NOMO-1 treated with DMSO at 0.1 percent for 48 hours (cell line): ENCODE measurements at regions not wholly inside any gene's neighbourhood (a gene's known extent, or its start where the extent isn't known, plus 50 kb on each side); places are given as distances from the start of the nearest gene placed in this dataset.

Experiments used
- DNase-seq: peaks from one replicate; lab custom pipeline; 2025; ENCODE audit not compliant: unreplicated experiment; lab: John Stamatoyannopoulos, UW

DNA sequence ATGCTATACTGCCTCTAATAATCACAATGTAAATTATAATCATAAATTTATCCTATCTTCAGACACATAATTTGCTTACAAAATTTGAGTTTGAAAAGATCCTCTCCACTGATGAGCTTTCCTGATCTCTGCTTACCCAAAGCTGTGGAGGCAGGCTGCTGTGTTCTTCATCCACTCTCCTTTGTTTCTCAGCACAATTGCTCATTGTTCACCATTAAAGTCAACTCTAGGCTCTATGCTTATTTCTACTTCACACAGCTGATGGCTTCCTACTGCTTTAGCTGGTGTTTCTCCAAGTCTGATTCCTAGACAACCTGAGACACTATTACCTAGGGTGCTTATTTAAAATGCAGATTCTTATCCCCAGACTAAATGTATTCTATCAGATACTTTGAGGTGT lies 319.7 kb downstream of the PCDH18 start:
- DNase-seq: no peak

DNA sequence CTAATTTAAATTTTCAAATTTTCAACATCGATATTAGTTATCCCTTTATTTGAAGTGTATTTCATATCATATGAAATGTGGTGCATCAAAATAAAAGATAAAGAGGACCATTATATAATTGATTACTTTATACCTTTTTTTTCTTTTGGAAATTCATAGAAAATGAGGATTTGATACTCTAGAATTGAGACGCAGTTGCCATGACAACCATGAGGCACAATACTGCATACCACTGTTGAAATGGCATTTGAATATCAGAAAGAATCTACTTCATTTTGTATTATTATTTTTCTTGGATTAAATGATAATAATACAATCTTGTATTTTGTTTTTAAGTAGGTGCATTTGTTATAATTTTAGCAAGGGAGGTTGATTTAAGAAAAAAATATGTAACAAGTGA lies 323.1 kb downstream of the PCDH18 start:
- no peak for DNase-seq

DNA sequence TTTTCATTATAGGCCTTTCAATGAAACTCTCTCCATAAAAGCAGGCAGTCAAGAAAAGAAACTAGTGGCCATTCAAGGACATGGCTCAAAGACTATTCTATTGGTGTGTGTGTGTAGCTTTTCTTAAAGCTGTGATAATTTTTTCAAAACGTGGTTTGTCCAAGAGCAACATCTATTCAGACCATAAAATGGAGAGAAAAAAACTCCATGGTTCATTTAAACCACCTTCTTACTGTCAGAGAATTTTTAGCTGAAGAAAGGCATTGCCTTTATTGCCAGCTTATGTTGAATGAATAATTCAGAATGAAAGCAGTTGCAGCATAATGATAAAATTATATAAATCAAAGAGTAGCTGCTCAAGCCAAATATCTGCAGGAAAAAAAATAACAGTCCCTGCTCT lies 325.5 kb downstream of the PCDH18 start:
- DNase-seq: no peak

DNA sequence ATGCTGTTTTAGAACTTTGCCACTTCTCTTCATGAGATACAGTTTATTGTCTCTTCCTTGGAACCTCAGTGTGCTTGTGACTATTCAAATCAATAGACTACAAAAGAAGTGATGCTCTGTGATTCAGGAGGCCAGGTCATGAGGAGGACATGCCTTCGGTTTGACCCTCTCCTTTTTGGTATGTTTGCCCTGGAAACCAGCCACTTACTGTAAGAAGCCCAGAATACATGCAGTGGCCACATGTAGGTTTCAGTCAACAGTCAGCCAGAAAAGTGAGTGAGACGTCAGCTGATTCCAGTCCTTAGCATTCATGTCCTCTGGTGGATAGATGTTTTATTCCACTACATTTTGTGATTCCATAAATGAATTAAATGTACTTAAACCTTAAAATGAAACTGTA lies 328.7 kb downstream of the PCDH18 start:
- no peak for DNase-seq

DNA sequence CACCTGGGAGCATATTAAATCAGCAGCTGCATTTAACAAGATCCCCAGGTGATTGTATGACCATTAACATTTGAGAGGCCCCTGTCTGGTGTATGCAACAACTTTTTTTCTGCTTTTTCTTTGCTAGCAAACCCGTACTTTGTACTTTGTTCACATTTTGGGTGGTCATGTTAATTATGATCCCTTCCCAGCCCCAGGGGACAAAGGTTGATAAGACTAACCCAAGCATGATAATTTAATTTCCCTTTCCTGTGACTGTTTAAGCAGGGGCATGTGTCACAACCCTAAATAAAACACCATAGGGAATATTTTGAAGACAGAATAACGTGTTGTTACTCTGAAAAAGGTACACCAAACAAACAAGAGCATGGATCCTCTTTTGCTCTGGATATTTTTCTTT lies 332.0 kb downstream of the PCDH18 start:
- no peak for DNase-seq

DNA sequence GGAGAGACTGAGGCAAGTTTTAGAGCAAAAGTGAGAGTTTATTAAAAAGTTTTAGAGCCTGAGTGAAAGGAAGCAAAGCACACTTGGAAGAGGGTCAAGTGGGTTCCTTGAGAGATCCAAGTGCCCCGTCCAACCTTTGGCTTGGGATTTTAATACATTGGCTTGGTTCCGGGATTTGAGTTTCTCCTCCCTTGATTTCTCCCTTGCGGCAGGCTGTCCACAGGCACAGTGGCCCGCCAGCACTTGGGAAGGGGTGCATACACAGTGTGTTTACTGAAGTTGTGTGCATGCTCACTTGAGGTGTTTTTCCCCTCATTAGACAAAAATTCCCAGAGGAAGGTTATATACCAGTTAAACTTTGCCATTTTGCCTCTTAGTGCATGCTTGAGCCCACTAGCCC lies 333.5 kb downstream of the PCDH18 start:
- no peak for DNase-seq

DNA sequence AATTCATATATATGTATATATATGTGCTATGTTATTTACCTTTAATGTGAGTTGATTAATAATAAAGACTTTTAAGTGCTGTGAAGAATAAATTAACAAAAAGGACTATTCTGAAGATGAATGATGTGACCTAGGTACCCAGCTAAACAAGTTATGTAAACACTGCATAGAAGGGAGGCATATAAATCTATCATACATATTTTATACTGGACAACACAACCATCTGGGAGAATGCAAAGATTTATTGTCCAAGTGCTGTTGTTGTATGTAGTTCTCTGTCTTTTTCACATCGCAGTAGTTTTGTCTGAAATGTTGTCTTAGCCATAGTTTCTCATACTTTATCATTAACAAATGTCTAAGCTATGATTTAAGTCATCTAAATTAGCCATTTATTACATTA lies 337.6 kb downstream of the PCDH18 start:
- no peak for DNase-seq

DNA sequence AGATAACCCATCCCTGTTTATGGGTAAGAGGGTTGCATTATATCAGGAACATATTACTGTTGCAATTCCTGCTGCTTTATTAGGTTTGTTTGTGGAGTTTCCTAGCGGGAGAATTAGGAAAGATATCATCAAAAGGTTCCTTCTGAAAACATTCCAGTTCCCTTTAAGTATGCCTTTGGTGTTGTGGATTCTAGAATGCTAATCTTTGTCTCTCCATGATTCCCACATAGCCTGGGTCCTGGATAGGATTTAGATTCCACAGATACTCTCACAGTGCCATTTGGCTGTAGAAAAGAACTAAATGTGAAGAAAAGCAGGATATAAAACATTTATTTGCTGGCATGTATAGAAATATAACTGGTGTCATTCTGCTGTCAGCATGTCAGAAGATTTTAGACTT lies 338.7 kb downstream of the PCDH18 start:
- no peak for DNase-seq

DNA sequence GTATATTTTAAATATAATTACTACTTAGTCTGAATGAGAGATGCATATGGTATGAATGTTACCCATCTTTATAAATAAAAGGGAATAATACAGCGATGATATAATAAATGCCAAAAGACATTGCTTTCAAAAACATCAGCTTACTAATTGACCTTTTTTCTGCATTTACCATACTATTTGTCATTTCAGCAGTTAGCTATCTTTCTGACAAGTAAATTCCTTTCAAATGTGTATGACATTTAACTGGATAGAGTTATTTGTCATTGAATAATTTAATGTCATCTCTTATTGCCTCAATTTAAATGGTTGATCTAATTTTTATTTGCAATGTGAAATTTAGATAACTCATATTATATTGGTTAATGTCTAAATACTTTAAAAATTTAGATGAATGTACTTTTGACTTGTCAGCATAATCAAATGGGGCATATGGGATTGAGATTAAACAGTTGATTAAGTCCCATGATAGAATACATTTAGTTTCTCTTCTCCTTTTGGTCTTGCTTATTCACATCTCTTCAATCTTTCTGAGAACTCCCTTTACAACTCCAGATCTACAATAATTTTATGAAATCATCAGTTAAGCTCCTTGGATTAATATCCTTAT lies 350.9 kb downstream of the PCDH18 start:
- DNase-seq: no peak

DNA sequence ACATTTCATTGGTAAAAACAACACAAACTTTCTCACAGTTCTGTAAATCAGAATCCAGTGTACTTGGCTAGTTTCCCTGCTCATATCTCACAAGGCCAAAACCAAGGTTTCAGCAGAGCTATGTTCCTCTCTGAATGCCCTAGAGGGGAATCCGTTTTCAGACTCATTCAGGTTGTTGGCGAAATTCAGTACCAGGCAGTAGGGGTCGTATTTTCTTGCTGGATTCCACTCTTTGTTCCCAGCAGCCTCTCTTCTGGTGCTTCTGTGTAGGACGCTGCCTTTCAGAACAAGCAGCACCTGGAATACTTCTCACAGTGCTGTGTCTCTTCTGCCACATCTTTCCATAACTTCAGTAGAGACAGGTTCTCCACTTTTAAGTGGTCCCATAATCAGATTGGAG lies 351.9 kb downstream of the PCDH18 start:
- no peak for DNase-seq

DNA sequence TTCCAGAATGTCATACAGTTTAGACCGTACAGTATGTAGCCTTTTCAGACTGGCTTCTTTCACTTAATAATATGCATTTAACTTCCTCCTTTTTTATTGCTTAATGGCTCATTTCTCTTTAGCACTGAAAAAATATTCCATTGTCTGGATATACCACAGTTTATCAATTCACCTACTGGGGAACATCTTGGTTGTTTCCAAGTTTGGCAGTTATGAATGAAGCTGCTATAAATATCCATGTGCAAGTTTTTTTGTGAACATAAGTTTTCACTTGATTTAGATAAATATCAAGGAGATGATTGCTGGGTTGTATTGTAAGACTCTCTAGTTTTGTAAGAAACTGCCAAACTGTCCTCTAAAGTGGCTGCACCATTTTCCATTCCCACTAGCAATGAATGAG lies 375.5 kb downstream of the PCDH18 start:
- no peak for DNase-seq

DNA sequence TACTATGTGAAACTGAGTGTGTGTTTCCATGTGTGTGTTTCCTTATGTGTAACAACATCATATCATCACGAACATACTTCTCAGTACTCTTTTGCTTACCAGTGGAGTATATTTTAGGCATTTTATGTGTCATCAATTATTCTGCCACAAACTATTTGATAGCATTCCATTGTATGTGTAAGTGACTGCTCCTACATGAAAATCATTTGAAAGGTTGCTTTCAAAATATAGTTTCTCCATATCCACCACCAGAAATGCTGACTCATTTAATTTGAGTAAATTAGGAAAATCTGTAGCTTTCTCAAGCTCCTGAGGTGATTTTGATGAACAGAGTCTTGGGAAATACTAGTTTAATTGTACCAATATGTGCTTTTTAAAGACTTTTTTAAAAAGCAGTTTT lies 376.2 kb downstream of the PCDH18 start:
- DNase-seq: no peak

DNA sequence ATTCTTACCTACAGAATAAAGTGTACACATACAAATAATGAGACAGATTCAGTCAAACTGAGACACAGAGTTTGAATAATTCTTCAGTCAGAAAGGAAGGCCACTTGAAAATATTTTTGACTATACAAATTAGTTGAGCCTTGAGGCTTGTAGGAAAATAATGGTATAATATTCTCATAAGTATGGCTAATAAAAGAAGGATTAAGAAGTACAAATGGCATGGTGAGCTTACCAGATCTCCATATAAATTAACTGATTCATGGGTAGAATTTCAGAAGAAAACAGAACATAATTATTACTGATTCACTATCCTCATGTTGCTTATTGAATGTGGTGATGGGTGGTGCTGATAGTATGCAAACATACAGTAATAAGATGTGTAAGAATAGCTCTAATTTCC lies 401.1 kb downstream of the PCDH18 start:
- no peak for DNase-seq

DNA sequence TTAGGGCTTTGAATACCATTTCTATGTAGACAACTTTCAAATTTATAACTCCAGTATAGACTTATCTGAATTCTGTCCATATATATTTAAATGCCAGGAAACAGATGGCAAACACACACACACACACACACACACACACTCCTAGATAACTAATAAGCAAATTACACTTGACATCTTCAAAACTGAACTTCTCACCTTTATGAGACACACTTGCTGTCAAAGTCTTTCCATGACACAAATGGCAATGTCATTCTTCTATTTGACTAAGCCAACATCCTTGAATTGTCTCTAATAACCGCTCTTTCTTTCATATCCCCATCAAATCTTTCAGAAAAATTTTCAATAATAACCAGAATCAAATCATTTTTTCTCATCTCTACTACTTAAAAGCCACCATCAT lies 402.4 kb downstream of the PCDH18 start:
- DNase-seq: no peak

DNA sequence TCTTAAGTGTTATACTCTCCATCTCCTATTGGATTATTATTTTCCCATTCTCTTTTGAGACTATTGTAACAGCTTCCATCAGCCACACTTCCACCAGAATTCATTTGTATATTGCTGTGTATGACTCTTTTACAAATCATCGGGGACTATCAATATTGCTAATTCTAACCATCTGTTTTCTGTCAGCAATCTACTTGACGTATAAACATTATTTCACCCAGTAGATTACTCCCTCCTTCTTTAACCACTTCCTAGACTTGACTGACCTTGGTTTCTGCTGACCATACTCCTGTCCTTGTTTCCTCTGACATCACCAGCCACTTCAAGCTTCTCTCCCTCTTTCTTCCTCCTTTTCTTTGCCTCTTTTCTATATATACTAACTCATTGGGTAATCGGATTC lies 402.9 kb downstream of the PCDH18 start:
- DNase-seq: no peak

DNA sequence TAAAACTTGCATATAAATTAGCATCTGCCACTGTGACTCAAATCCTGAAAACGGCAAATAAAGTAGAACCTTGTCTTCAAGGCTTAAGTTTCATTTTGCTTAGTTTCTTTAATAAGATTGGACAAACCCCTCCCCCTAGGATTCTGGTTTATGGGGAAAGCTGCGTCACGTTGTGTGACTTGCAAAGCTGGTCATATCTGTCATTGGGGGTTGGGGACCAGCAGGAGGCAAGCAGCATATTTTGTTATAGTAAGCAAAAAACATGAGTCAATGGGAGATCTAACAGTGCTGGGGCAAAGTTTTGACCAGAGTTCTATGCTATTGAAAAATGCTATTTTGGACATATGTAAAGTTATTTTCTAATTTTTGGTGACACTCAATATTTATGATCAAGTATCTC lies 407.3 kb downstream of the PCDH18 start:
- no peak for DNase-seq

DNA sequence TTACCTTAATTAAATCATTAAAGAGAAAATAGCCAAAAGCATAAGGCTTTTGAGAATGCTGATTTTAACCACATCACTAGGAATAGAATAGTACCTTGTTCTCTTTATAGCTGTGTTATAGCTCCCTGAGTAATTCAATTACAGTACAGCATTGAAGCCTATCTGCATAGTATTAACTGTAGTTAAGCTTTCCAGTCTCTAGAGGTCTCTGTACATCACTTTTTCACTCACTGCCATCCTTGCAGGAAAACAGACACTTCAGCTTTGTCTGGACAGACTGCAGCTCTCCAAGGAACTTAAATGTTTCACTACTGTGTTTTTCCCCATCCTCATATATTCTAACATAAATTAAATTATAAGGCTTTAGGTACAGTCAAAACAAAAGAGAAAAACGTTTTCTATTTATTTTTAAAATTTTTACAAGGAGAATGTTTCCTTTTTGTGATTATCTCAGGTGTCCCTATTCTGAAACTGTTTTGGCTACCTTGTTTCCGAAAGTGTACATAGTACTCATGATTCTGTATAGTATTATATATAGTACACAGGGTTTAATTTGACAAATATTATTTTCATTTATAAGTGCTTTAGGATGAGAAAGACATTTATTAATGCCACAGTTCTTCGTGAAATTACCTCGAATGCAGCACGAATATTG lies 407.9 kb downstream of the PCDH18 start:
- DNase-seq: peak; percentile 40

DNA sequence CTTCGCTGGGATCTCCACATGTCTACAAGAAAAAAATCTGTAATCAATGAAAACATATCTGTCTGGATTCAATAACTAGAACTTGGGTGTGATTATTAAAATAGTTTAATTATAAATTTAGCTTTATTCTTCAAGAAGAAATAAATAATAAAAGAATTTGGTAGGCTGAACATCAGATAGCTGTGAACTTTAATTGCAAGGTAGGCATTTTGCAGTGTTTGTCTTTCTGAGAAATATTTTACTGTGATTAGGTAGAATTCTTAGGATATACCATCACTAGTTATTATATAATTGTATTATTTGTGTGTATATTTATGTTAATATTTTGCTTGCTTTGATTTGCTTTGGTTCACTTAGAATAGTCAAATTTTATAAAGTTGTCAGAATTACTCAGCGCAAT lies 409.4 kb downstream of the PCDH18 start:
- DNase-seq: no peak

DNA sequence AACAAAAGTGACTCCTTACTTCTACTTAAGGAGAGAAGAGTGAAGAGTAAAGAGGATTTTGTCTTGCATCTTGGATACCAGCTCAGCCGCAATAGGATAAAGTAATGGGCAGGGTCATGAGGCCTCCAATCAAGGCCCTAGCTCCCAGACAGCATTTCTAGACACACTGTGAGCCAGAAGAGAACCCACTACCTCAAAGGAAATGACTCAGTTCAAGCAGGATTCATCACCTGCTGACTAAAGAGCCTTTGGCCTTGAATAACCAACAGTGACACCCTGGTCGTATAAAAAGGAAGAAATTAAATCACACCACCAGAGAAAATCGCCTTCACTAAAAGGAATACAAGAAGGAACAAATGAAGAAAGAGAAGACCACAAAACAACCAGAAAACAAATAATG lies 416.1 kb downstream of the PCDH18 start:
- no peak for DNase-seq

DNA sequence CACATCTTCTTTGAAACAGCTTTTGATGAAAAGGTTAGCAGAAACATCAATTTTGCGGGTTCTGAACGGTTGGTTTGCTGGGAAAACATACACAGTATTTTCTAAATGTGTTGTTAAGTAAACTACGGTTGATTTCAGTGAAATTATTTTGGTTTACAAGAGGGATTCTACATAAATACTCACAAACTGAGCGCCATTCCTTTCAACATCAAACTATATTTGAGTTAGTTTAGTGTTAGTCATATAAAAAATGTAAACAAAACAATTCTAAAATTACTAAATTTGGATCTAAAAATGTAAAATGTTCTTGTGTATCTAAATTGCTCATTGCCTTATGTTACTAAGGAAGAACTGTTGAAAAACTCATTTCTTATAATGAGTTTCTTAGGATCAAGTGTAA lies 425.6 kb downstream of the PCDH18 start:
- no peak for DNase-seq

DNA sequence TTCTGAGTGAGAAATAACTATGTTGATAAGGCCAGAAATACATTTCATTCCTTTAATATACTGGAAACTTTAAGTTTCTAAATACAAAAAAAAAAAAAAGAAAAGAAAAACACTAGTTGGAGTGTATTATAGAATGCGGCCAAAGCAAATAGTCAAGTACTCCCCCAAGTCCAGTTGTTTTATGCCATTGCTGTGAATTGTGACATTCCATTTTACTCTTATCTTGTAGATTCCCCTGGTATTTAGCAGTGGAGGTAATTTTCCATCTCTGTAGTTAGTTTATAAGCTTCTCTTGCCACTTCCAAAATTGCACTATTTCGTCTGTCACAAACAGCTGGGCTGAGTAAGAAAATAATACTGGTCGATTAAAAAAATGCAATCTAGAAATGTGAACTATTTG lies 426.0 kb downstream of the PCDH18 start:
- DNase-seq: no peak

DNA sequence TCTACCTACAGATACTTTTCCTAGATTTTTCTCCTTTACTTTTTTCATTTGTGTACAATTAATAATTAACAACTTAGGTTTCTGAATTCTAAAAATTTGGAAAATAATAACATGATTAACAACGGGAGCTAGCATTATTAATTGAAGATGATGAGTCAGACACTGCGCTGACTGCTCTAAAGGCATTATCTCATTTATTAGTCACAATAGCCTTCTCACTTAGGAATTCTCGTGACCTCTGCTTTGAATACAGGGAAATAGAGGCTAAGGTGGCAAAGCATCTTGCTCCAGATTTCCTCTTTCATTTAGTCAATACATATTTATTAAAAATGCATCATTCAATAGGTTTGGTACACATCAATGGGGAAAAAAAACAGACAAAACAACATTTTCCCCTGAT lies 441.3 kb downstream of the PCDH18 start:
- DNase-seq: no peak

DNA sequence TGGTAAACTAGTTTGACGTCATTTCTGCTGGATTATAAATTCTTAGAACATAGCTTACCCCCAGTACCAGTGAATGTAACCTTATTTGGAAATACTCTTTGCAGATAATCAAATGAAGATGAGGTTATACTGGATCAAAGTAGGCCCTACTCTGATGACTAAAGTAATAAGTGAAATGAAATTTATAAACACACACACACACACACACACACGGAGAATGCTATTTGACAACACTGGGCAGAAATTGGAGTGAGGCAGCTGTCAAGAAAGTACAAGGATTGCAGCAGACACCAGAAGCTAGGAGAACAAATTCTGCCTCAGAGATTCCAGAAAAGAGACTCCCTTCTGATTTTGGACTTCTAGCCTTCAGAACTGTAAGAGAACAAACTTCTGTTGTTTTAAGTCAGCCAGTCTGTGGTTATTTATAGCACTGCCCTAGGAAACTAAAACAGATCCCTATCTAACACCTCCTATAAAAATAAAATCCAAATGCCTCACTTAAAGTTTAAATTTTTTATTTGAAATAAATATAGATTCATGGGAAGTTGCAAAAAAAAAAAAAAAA lies 448.6 kb downstream of the PCDH18 start:
- DNase-seq: no peak
